Neuronal stem cell (in vitro differentiated cells): ENCODE measurements at regions not wholly inside any gene's neighbourhood (a gene's known extent, or its start where the extent isn't known, plus 50 kb on each side); places are given as distances from the start of the nearest gene placed in this dataset.

ENCODE experiments used
- DNase-seq: peaks from one replicate; pipeline ENCODE4 v3.0.0-alpha.2; 2013; ENCODE audit warnings: low spot score
- H2AFZ ChIP-seq: one replicate; pipeline ENCODE4 v1.6.1; 2013; ENCODE audit warnings: mild to moderate bottlenecking, low read length, inconsistent platforms
- H2AK5ac ChIP-seq: 2 replicates; pipeline ENCODE4 v1.6.1; 2013; ENCODE audit warnings: low read depth, mild to moderate bottlenecking, inconsistent platforms, low read length, moderate library complexity, mixed read lengths
- H2BK120ac ChIP-seq: 2 replicates; pipeline ENCODE4 v1.6.1; 2013; ENCODE audit warnings: low read depth, mild to moderate bottlenecking, inconsistent platforms, low read length, moderate library complexity, mixed read lengths
- H2BK12ac ChIP-seq: one replicate; pipeline ENCODE4 v1.6.1; 2013; ENCODE audit warnings: low read length, inconsistent platforms
- H2BK15ac ChIP-seq: 2 replicates; pipeline ENCODE4 v1.6.1; 2013; ENCODE audit warnings: mild to moderate bottlenecking, low read length, inconsistent platforms, mixed read lengths
- H2BK5ac ChIP-seq: one replicate; pipeline ENCODE4 v1.6.1; 2013; ENCODE audit warnings: inconsistent platforms, mild to moderate bottlenecking, low read length, moderate library complexity
- H3K14ac ChIP-seq: one replicate; pipeline ENCODE4 v1.6.1; 2013; ENCODE audit warnings: low read length, inconsistent platforms
- H3K18ac ChIP-seq: 2 replicates; pipeline ENCODE4 v1.6.1; 2013; ENCODE audit warnings: low read length, inconsistent platforms
- H3K23ac ChIP-seq: 2 replicates; pipeline ENCODE4 v1.6.1; 2013; ENCODE audit warnings: low read depth, mild to moderate bottlenecking, mixed read lengths, low read length, inconsistent platforms; ENCODE audit not compliant: poor library complexity
- H3K27ac ChIP-seq: replicated peaks from 3 replicates; pipeline ENCODE4 v1.5.1; 2013; ENCODE audit warnings: low read length, inconsistent platforms
- H3K27me3 ChIP-seq, 3 experiments: 2 replicates each; pipeline ENCODE4 v1.6.1; 2013; ENCODE audit warnings: low read length in 3 of 3, mild to moderate bottlenecking in 2 of 3, inconsistent platforms in 1 of 3, low read depth in 1 of 3, mixed read lengths in 1 of 3, moderate library complexity in 1 of 3; ENCODE audit not compliant: control insufficient read depth in 3 of 3, insufficient read depth in 3 of 3
- H3K36me3 ChIP-seq, 2 donors: replicated peaks in 1 of 2; 2 replicates each; pipeline ENCODE4 v1.6.1; 2013; ENCODE audit warnings: low read length in 2 of 2; ENCODE audit not compliant: control insufficient read depth in 2 of 2, insufficient read depth in 2 of 2
- H3K4ac ChIP-seq: 2 replicates; pipeline ENCODE4 v1.6.1; 2013; ENCODE audit warnings: inconsistent platforms, mild to moderate bottlenecking, low read length, moderate library complexity
- H3K4me1 ChIP-seq, 2 donors: 1 replicate in 1 of 2; 2 replicates in 1 of 2; pipeline ENCODE4 v1.6.1; 2013; ENCODE audit warnings: low read length in 2 of 2, low read depth in 1 of 2; ENCODE audit not compliant: control insufficient read depth in 2 of 2, insufficient read depth in 1 of 2
- H3K4me2 ChIP-seq: one replicate; pipeline ENCODE4 v1.6.1; 2013; ENCODE audit warnings: mild to moderate bottlenecking, low read length, inconsistent platforms; ENCODE audit not compliant: insufficient read depth, poor library complexity, severe bottlenecking
- H3K4me3 ChIP-seq, 2 donors: 2 replicates each; pipeline ENCODE4 v1.5.1; 2013; ENCODE audit warnings: low read length in 2 of 2, mild to moderate bottlenecking in 2 of 2, inconsistent platforms in 1 of 2, moderate library complexity in 1 of 2
- H3K79me1 ChIP-seq: one replicate; pipeline ENCODE4 v1.6.1; 2013; ENCODE audit warnings: low read depth, mild to moderate bottlenecking, inconsistent platforms, low read length, moderate library complexity
- H3K9ac ChIP-seq: one replicate; pipeline ENCODE4 v1.6.1; 2013; ENCODE audit warnings: mild to moderate bottlenecking, low read depth, low read length, inconsistent platforms; ENCODE audit not compliant: poor library complexity
- H3K9me3 ChIP-seq, 2 donors: replicated peaks in 1 of 2; 2 replicates each; pipeline versions ENCODE3 to v1.6.1; 2013; ENCODE audit warnings: low read length in 2 of 2, mild to moderate bottlenecking in 2 of 2, inconsistent platforms in 1 of 2, low read depth in 1 of 2, mixed read lengths in 1 of 2, moderate library complexity in 1 of 2; ENCODE audit not compliant: control insufficient read depth in 2 of 2, insufficient read depth in 1 of 2
- H4K8ac ChIP-seq: one replicate; pipeline ENCODE4 v1.6.1; 2013; ENCODE audit warnings: low read depth, mild to moderate bottlenecking, inconsistent platforms, low read length, moderate library complexity
- H4K91ac ChIP-seq: one replicate; pipeline ENCODE4 v1.6.1; 2013; ENCODE audit warnings: low read length, low read depth, mild to moderate bottlenecking, inconsistent platforms; ENCODE audit not compliant: poor library complexity
- WGBS, 2 donors: extraction: QIAGEN DNeasy Blood & Tissue Kit; methylation state at CpG; one replicate each; pipeline ENCODE4 v1.1.7; 2013; ENCODE audit warnings: missing lambda C conversion rate in 2 of 2, mixed read lengths in 1 of 2; ENCODE audit not compliant: insufficient read length in 2 of 2, insufficient replicate concordance in 1 of 2; ENCODE audit errors: extremely low coverage in 2 of 2; 5-methylcytosine and 5-hydroxymethylcytosine counted together

- Histone ChIP-seq H3K4me1 (peaks cover 0 to 2% of the 10 kb centered on the region in 2 donors), H3K9ac (no peak overlapping the region), H2AK5ac (no peak overlapping the region), H3K4ac (no peak overlapping the region), H3K79me1 (no peaks in the 10 kb centered on the region), H2BK120ac (no peak overlapping the region), H3K23ac (no peak overlapping the region), H3K4me2 (no peak overlapping the region), H3K18ac (no peak overlapping the region), H3K27me3 (no peaks in the 10 kb centered on the region), H2BK15ac (no peak overlapping the region), H3K9me3 (no peaks in the 10 kb centered on the region), H3K27ac (no peak overlapping the region), H4K8ac (no peak overlapping the region), H3K4me3 (no peak overlapping the region), H4K91ac (no peak overlapping the region), H2BK5ac (no peak overlapping the region), H3K36me3 (no peaks in the 10 kb centered on the region), H2AFZ (no peak overlapping the region), H2BK12ac (no peak overlapping the region), H3K14ac (no peak overlapping the region)
- no peak for DNase-seq
- no CpG with 5 or more reads among the region's 4 CpGs for WGBS, 2 donors
These were observed 768.0 kb downstream of the STIM2 start for GRCh38 chr4:27628609-27629008.

DNA sequence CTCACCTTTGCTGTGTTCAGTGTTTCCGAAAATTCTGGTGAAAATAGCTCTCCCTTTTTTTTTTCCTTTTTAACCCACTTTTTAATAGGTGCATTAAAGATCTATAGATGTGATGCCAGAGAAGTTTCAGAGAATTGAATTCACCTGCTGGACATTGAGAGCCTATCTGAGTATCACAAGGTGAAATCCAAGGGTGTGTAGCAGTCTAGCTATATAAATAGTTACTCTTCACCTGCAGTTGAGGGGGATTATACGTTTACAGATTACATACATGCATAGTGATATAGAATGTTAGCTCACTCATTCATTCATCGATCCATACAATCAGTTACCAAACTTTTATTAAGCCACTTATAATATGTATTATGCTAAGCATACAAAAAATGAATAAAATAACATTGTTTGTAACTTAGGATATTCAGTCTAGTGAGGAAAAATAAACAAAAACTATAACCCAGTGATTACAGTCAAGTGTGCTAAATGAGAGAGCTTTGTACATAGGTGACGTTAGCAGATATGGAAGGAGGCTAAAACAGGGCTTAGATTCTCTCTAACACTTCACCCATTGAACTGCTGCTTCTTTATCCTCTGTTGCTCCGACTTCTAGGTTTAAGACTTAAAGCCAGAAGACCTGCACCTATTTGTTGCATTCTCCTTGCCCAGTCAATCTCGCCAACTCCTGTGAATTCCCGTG, 769.0 kb downstream of the STIM2 start:
- no peak overlapping the region for H3K14ac ChIP-seq
- H3K4me3 ChIP-seq: no peak overlapping the region
- H3K9ac ChIP-seq: no peak overlapping the region
- peaks cover 0 to 2% of the 10 kb centered on the region in 2 donors for H3K4me1 ChIP-seq
- H2AFZ ChIP-seq: no peak overlapping the region
- no peak overlapping the region for H2BK12ac ChIP-seq
- no peak for DNase-seq
- H3K18ac ChIP-seq: no peak overlapping the region
- H4K91ac ChIP-seq: no peak overlapping the region
- WGBS, 2 donors: no CpG with 5 or more reads among the region's 7 CpGs
- no peak overlapping the region for H2BK120ac ChIP-seq
- H2BK5ac ChIP-seq: no peak overlapping the region
- H3K27ac ChIP-seq: no peak overlapping the region
- no peak overlapping the region for H3K4ac ChIP-seq
- H2BK15ac ChIP-seq: no peak overlapping the region
- H4K8ac ChIP-seq: no peak overlapping the region
- H2AK5ac ChIP-seq: no peak overlapping the region
- no peaks in the 10 kb centered on the region for H3K36me3 ChIP-seq
- H3K79me1 ChIP-seq: no peaks in the 10 kb centered on the region
- H3K23ac ChIP-seq: no peak overlapping the region
- no peaks in the 10 kb centered on the region for H3K9me3 ChIP-seq
- H3K4me2 ChIP-seq: no peak overlapping the region
- H3K27me3 ChIP-seq: no peaks in the 10 kb centered on the region

GRCh38 chr4:27635936-27636913, 775.6 kb downstream of the STIM2 start:
- H3K14ac ChIP-seq: no peak overlapping the region
- DNase-seq: no peak
- no peak overlapping the region for H2BK12ac ChIP-seq
- H3K4me2 ChIP-seq: no peak overlapping the region
- H3K4me1 ChIP-seq: no peaks in the 10 kb centered on the region
- H2BK120ac ChIP-seq: no peak overlapping the region
- H3K9ac ChIP-seq: no peak overlapping the region
- H2AK5ac ChIP-seq: no peak overlapping the region
- no peak overlapping the region for H4K8ac ChIP-seq
- no peak overlapping the region for H3K4me3 ChIP-seq
- H3K36me3 ChIP-seq: no peaks in the 10 kb centered on the region
- H4K91ac ChIP-seq: no peak overlapping the region
- H3K9me3 ChIP-seq: no peaks in the 10 kb centered on the region
- WGBS, 2 donors: no CpG with 5 or more reads among the region's 6 CpGs
- no peak overlapping the region for H2BK5ac ChIP-seq
- no peak overlapping the region for H3K23ac ChIP-seq
- no peaks in the 10 kb centered on the region for H3K27me3 ChIP-seq
- no peak overlapping the region for H3K18ac ChIP-seq
- no peak overlapping the region for H2AFZ ChIP-seq
- H2BK15ac ChIP-seq: no peak overlapping the region
- H3K27ac ChIP-seq: no peak overlapping the region
- H3K4ac ChIP-seq: no peak overlapping the region
- H3K79me1 ChIP-seq: no peaks in the 10 kb centered on the region
